Naive thymus-derived CD8-positive, alpha-beta T cell (primary cell): ENCODE measurements at regions not wholly inside any gene's neighbourhood (a gene's known extent, or its start where the extent isn't known, plus 50 kb on each side); places are given as distances from the start of the nearest gene placed in this dataset.
"Not testable (repeated sequence)": the region's sequence is repeated elsewhere in the genome, so short reads cannot be mapped to it uniquely, and the experiment has no call there.

Experiments
- ATAC-seq, 2 donors: fragments of 150-1000 bp; cut with Tn5 transposase in 1 of 2; sonication (Bioruptor Pico), chemical (Tn5 transposase) in 1 of 2; 1 replicate in 1 of 2; 2 replicates in 1 of 2; pipeline ENCODE4 v1.10.0; 2021; ENCODE audit warnings: mild to moderate bottlenecking in 2 of 2, moderate library complexity in 2 of 2
- POLR2A ChIA-PET: fragments of 350-600 bp; sonication (Branson Sonifier 250); formaldehyde crosslinking; loops from one replicate; lab custom pipeline; 2021; ENCODE audit warnings: antibody characterized with exemption; lab: Charles Lee
- DNase-seq, 10 donors: peaks; one replicate each; pipeline versions ENCODE4 v3.0.0 to v3.0.0-alpha.2; 2020 to 2022
- H3K27ac Mint-ChIP-seq, 10 donors: one replicate each; pipeline ENCODE4 v1.8.0; 2020 to 2022; ENCODE audit warnings: mild to moderate bottlenecking in 10 of 10, mixed read lengths in 10 of 10, moderate library complexity in 4 of 10, inconsistent platforms in 1 of 10
- H3K27me3 Mint-ChIP-seq, 5 donors: one replicate each; pipeline ENCODE4 v1.8.0; 2021 to 2022; ENCODE audit warnings: mixed read lengths in 5 of 5
- H3K36me3 Mint-ChIP-seq, 3 donors: one replicate each; pipeline ENCODE4 v1.8.0; 2020 to 2022; ENCODE audit warnings: mixed read lengths in 3 of 3, mild to moderate bottlenecking in 2 of 3, inconsistent platforms in 1 of 3
- H3K4me1 Mint-ChIP-seq, 4 donors: one replicate each; pipeline ENCODE4 v1.8.0; 2021 to 2022; ENCODE audit warnings: mixed read lengths in 4 of 4
- H3K4me3 Mint-ChIP-seq, 10 donors: one replicate each; pipeline ENCODE4 v1.8.0; 2020 to 2022; ENCODE audit warnings: mild to moderate bottlenecking in 10 of 10, mixed read lengths in 10 of 10, moderate library complexity in 6 of 10, inconsistent platforms in 1 of 10
- H3K9me3 Mint-ChIP-seq, 9 donors: one replicate each; pipeline ENCODE4 v1.8.0; 2020 to 2022; ENCODE audit warnings: mixed read lengths in 9 of 9, mild to moderate bottlenecking in 3 of 9, inconsistent platforms in 1 of 9, moderate library complexity in 1 of 9

- no peak overlapping the region for H3K27ac Mint-ChIP-seq
- POLR2A ChIA-PET, result no interaction called here
- ATAC-seq, result no peak
These were observed 239.2 kb downstream of the ADGRD1 start for GRCh38 chr12:131192951-131193350.

DNA sequence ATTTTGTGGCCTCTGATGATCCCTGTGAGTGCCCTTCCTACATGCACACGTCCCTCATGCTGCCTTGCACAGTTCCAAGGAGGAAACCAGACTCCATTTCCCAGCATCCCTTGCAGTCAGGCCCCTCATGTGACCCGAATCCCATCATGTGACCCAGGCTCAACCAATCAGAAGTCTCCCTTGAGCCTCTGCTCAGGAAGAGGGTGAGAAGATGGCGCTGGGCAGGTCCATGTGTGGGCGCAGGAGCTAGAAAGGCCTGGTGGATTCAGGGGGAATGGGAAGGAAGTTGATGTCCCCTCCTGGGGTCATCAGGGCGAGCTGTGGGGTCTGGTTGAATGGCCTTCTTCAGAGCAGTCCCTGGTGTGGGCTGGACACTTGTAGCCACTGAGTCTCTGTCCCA is 240.5 kb downstream of the ADGRD1 start:
- DNase-seq (no peak), ATAC-seq (no peak)
- no peak overlapping the region for H3K4me3 Mint-ChIP-seq
- peaks cover 0 to 23% (median 7%) of the 10 kb centered on the region in 5 donors for H3K27me3 Mint-ChIP-seq
- no peaks in the 10 kb centered on the region for H3K4me1 Mint-ChIP-seq
- peaks cover 0 to under 1% (median 0%) of the 10 kb centered on the region in 9 donors for H3K9me3 Mint-ChIP-seq
- no peak overlapping the region for H3K27ac Mint-ChIP-seq
- POLR2A ChIA-PET, result no interaction called here
- H3K36me3 Mint-ChIP-seq, result no peaks in the 10 kb centered on the region

More at GRCh38 chr12:131192951-131193350, 239.2 kb downstream of the ADGRD1 start:
- Mint-ChIP-seq H3K4me3 (no peak overlapping the region), H3K27me3 (peaks cover 0 to 23% (median 7%) of the 10 kb centered on the region in 5 donors), H3K9me3 (peaks cover 0 to 4% (median 0%) of the 10 kb centered on the region in 9 donors), H3K36me3 (no peaks in the 10 kb centered on the region), H3K4me1 (no peaks in the 10 kb centered on the region)
- no peak for DNase-seq

DNA sequence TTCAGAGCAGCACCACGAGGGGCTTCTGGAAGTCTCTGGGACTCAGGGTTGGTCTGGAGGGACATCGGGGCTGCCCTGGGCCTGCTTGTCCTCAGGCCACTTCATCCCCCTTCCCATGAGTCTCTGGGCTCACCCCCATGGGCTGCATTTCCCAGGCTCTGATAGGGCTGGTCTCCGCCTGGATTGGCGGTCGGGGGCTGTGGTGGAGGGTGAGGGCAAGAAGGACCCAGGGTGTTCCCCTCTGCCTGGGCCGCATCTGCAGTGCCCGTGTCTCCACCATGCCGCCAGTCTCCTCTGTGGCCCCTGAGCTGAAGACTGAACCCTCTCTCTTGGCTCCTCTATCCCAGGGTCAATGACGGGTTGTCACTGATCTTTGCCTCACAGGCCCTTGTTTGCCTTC is 242.1 kb downstream of the ADGRD1 start:
- no peak for ATAC-seq
- Mint-ChIP-seq H3K4me3 (no peak overlapping the region), H3K9me3 (no peaks in the 10 kb centered on the region), H3K36me3 (no peaks in the 10 kb centered on the region), H3K27me3 (peaks cover 0 to 23% (median 7%) of the 10 kb centered on the region in 5 donors), H3K27ac (no peak overlapping the region), H3K4me1 (no peaks in the 10 kb centered on the region)
- DNase-seq, result no peak
- POLR2A ChIA-PET, result no interaction called here

DNA sequence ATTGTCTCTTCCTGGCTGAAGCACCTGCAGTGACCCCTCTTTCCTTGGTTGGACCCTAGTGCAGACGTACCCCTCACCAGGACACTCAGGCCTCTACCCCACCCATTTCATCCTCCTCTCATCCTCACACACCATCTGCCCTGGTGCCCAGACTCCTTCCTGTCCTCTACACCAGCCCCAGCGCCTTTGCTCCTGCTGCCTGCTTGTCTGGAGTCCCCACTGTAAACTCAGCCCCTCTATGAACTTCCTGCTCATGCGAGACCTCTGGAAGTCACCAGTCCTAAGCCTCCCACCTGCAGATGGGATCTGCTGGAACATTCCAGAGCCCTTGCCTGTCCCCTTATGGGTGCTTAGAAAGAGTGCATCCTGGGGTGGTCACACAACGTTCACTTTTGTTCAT is 242.5 kb downstream of the ADGRD1 start:
- ATAC-seq (no peak), DNase-seq (no peak)
- peak overlapping the region in 1 of 10 donors; percentile 56 for H3K4me3 Mint-ChIP-seq
- no peaks in the 10 kb centered on the region for H3K9me3 Mint-ChIP-seq
- no peak overlapping the region for H3K27ac Mint-ChIP-seq
- H3K27me3 Mint-ChIP-seq, result peaks cover 0 to 23% (median 7%) of the 10 kb centered on the region in 5 donors
- H3K4me1 Mint-ChIP-seq, result no peaks in the 10 kb centered on the region
- POLR2A ChIA-PET, result no interaction called here
- H3K36me3 Mint-ChIP-seq, result no peaks in the 10 kb centered on the region

GRCh38 chr12:131197490-131197889 is 243.8 kb downstream of the ADGRD1 start:
- no peak overlapping the region for H3K4me3 Mint-ChIP-seq
- H3K27me3 Mint-ChIP-seq, result peaks cover 0 to 23% (median 7%) of the 10 kb centered on the region in 5 donors
- ATAC-seq (no peak), DNase-seq (no peak)
- H3K36me3 Mint-ChIP-seq, result no peaks in the 10 kb centered on the region
- no peaks in the 10 kb centered on the region for H3K9me3 Mint-ChIP-seq
- H3K4me1 Mint-ChIP-seq, result no peaks in the 10 kb centered on the region
- H3K27ac Mint-ChIP-seq, result no peak overlapping the region
- POLR2A ChIA-PET, result no interaction called here

GRCh38 chr12:131199221-131199620 is 245.5 kb downstream of the ADGRD1 start:
- no peak for DNase-seq
- Mint-ChIP-seq H3K27ac (no peak overlapping the region), H3K27me3 (peaks cover 0 to 8% (median 4%) of the 10 kb centered on the region in 5 donors), H3K9me3 (no peaks in the 10 kb centered on the region), H3K36me3 (no peaks in the 10 kb centered on the region), H3K4me3 (no peak overlapping the region), H3K4me1 (no peaks in the 10 kb centered on the region)
- POLR2A ChIA-PET, result no interaction called here
- no peak for ATAC-seq

- POLR2A ChIA-PET, DNase-seq, H3K27ac Mint-ChIP-seq, H3K36me3 Mint-ChIP-seq, H3K9me3 Mint-ChIP-seq, H3K4me3 Mint-ChIP-seq, H3K4me1 Mint-ChIP-seq, ATAC-seq, H3K27me3 Mint-ChIP-seq: not testable (repeated sequence)
These were observed 248.2 kb downstream of the ADGRD1 start for GRCh38 chr12:131201912-131202311.

DNA sequence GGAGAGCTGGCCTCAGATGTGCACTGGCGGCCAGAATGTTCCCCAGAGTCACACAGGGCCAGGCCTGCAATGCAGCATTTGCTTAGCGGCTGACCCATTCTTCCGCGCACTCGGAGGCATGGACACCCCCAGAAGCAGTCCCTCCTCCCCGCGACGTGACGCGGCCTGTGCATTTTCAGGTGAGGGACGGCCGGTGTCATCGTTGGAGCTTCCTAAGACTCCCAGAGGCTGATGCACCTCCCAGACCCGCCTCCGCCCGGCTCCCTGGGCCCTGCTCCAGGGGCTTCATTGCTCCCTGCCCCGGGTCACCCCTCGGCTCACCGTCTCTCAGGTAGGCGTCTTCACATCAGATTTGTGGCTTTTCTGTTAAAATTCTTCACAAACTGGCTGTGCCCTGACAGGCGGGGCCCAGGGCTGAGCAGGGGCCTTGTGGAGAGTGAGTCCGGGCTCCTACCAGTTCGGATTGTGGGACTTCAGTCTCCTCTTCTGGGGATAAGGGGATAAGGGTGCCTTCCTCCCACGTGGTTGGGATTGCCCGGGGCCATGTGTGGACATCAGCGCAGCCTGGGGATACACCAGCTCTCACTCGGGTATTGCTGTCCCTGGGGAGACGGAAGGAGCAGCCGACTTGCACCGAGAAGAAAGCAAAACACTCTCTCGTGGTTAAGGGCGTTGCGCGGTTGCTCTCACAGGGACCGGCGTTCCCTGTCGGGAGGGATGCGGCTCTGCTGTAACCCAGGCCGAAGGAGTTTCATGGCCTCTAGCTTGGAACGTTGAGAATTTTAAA is 249.1 kb downstream of the ADGRD1 start:
- DNase-seq (peak in 2 of 10 donors; percentile 14 to 57), ATAC-seq (no peak)
- Mint-ChIP-seq H3K27me3 (peaks cover 0 to 4% (median 0%) of the 10 kb centered on the region in 5 donors), H3K4me1 (no peaks in the 10 kb centered on the region), H3K27ac (no peak overlapping the region), H3K36me3 (no peaks in the 10 kb centered on the region), H3K4me3 (no peak overlapping the region), H3K9me3 (no peaks in the 10 kb centered on the region)
- POLR2A ChIA-PET, result no interaction called here

GRCh38 chr12:131203666-131204415 is 250.1 kb downstream of the ADGRD1 start:
- DNase-seq, result no peak
- no peaks in the 10 kb centered on the region for H3K9me3 Mint-ChIP-seq

DNA sequence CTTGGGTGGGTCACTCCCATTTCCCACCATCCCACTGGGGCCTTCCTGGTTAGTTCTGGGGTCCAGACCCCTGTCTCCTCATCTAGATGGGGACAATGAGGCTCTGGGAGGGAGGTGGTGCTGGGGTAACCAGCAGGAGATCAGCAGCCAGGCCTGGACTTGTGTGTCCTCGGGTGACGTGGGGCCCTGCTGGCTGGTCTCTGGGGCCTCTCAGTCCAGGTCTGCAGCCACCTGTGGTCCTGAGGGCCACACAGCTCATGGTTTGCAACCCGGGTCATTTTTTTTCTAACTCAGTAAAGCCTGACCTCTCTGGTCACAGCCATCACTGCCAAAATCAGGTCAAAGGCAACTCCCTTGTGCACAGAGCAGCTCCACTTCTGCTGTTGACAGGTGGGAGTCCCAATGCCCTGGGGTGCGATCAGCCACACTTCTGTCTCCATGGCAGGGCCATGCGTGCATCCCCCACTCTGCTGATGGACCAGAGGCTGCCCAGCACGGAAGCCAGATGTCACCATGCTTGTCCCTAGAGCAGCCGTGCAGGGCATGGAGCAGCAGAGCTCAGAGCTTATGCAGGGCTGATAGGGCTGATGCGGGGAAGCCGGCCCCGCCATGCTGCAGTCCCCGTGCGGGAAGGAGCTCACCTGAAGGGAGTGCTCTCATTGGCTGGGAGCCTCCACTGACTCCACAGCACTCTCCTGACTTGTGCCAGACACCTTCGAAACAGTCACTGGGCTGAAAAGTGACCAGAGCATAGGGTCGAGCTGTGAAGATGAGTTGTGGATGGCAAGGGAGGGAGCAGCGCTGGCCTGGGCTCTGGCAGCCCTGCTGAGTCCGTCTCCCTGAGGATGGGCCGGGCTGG is 250.9 kb downstream of the ADGRD1 start:
- DNase-seq (peak in 1 of 10 donors; percentile 11), ATAC-seq (no peak)
- no peaks in the 10 kb centered on the region for H3K9me3 Mint-ChIP-seq
- H3K27me3 Mint-ChIP-seq, result peaks cover 0 to 4% (median 0%) of the 10 kb centered on the region in 5 donors
- H3K4me3 Mint-ChIP-seq, result no peak overlapping the region
- POLR2A ChIA-PET, result no interaction called here
- no peak overlapping the region for H3K27ac Mint-ChIP-seq
- H3K36me3 Mint-ChIP-seq, result no peaks in the 10 kb centered on the region
- H3K4me1 Mint-ChIP-seq, result peaks cover 0 to 6% (median 3%) of the 10 kb centered on the region in 4 donors

More at GRCh38 chr12:131203666-131204415, 250.1 kb downstream of the ADGRD1 start:
- POLR2A ChIA-PET, result no interaction called here
- no peak for ATAC-seq
- peaks cover 0 to 4% (median 0%) of the 10 kb centered on the region in 5 donors for H3K27me3 Mint-ChIP-seq
- H3K4me1 Mint-ChIP-seq, result no peaks in the 10 kb centered on the region
- H3K4me3 Mint-ChIP-seq, result no peak overlapping the region
- H3K27ac Mint-ChIP-seq, result no peak overlapping the region
- H3K36me3 Mint-ChIP-seq, result no peaks in the 10 kb centered on the region

- ATAC-seq, H3K27me3 Mint-ChIP-seq, H3K4me3 Mint-ChIP-seq, POLR2A ChIA-PET, H3K27ac Mint-ChIP-seq, H3K36me3 Mint-ChIP-seq, H3K9me3 Mint-ChIP-seq: not testable (repeated sequence)
- peak in 1 of 10 donors; percentile 8 for DNase-seq
- H3K4me1 Mint-ChIP-seq, result peaks cover 2 to 10% (median 5%) of the 10 kb centered on the region in 4 donors
These were observed 251.7 kb downstream of the ADGRD1 start for GRCh38 chr12:131205275-131205933.

GRCh38 chr12:131206630-131207299 is 253.1 kb downstream of the ADGRD1 start:
- H3K27me3 Mint-ChIP-seq, POLR2A ChIA-PET, H3K27ac Mint-ChIP-seq, H3K9me3 Mint-ChIP-seq, ATAC-seq, H3K36me3 Mint-ChIP-seq, H3K4me3 Mint-ChIP-seq: not testable (repeated sequence)
- peaks cover 2 to 18% (median 8%) of the 10 kb centered on the region in 4 donors for H3K4me1 Mint-ChIP-seq
- peak in 1 of 10 donors; percentile 7 for DNase-seq
